GM12878 (cell line): ENCODE measurements at regions not wholly inside any gene's neighbourhood (a gene's known extent, or its start where the extent isn't known, plus 50 kb on each side); places are given as distances from the start of the nearest gene placed in this dataset.

ENCODE experiments used
- ATAC-seq: fragments of 200-7000 bp; cut with Tn5 transposase; 3 replicates; pipeline ENCODE4 v1.9.1; 2020; ENCODE audit warnings: mild to moderate bottlenecking, moderate library complexity
- BruUV-seq: library from RNA; stranded (reverse); fragments of 400-500 nt; replicated peaks from 2 replicates; lab custom pipeline; 2021; lab: Mats Ljungman, UMichigan
- CTCF ChIA-PET: fragments of 300-600 bp; sonication (Branson Sonifier 250); formaldehyde crosslinking; extraction: SDS; loops from one replicate; lab custom pipeline; 2021; ENCODE audit warnings: inconsistent platforms; lab: Yijun Ruan, JAX
- POLR2A ChIA-PET: fragments of 350-600 bp; formaldehyde crosslinking; extraction: SDS; loops from one replicate; lab custom pipeline; 2021; ENCODE audit warnings: inconsistent platforms; lab: Charles Lee
- RAD21 ChIA-PET: fragments of 300-600 bp; sonication (Branson Sonifier 250); formaldehyde crosslinking; loops from one replicate; lab custom pipeline; 2023; ENCODE audit warnings: antibody characterized with exemption; ENCODE audit not compliant: unreplicated experiment; lab: Charles Lee
- SMC1A ChIA-PET: fragments of 300-600 bp; sonication (Branson Sonifier 250); formaldehyde crosslinking; loops from one replicate; lab custom pipeline; 2023; ENCODE audit not compliant: unreplicated experiment, uncharacterized antibody; lab: Charles Lee
- DNase-seq: peaks from one replicate; pipeline ENCODE4 v3.0.0-alpha.2; 2011; ENCODE audit warnings: low read depth, low spot score
- FAIRE-seq: peaks from 3 replicates; lab custom pipeline; 2011; peaks lifted over from hg19 to GRCh38; lab: Jason Lieb, UNC
- H2AFZ ChIP-seq: 2 replicates; pipeline ENCODE4 v1.6.0; 2011; ENCODE audit warnings: low read depth, low read length, control low read depth; ENCODE audit not compliant: control insufficient read depth
- H3K27ac ChIP-seq: 2 replicates; pipeline ENCODE4 v1.5.1; 2011; ENCODE audit warnings: control low read depth; ENCODE audit not compliant: control insufficient read depth, insufficient read depth
- H3K27me3 ChIP-seq, 2 experiments: replicated peaks in 1 of 2; 2 replicates each; pipeline versions ENCODE4 v1.6.0 to v1.6.1; 2011; ENCODE audit warnings: low read length in 1 of 2; ENCODE audit not compliant: control insufficient read depth in 2 of 2, insufficient read depth in 2 of 2
- H3K36me3 ChIP-seq, 2 experiments: 2 replicates each; pipeline ENCODE4 v1.5.1; 2011; ENCODE audit warnings: low read length in 1 of 2; ENCODE audit not compliant: control insufficient read depth in 2 of 2, insufficient read depth in 2 of 2
- H3K4me1 ChIP-seq: 2 replicates; pipeline ENCODE4 v1.6.1; 2011; ENCODE audit warnings: mild to moderate bottlenecking, low read length, moderate library complexity, mixed read lengths; ENCODE audit not compliant: control insufficient read depth, insufficient read depth
- H3K4me2 ChIP-seq: 2 replicates; pipeline ENCODE4 v1.6.0; 2011; ENCODE audit warnings: control low read depth; ENCODE audit not compliant: control insufficient read depth, insufficient read depth
- H3K4me3 ChIP-seq: fragments of 200-600 bp; sonication (generic); 2 replicates; pipeline ENCODE4 v1.5.1; 2016
- H3K79me2 ChIP-seq: 2 replicates; pipeline ENCODE4 v1.6.0; 2011; ENCODE audit warnings: low read length; ENCODE audit not compliant: control insufficient read depth, insufficient read depth
- H3K9ac ChIP-seq: 2 replicates; pipeline ENCODE4 v1.8.0; 2011; ENCODE audit warnings: low read length, control low read depth, mixed read lengths; ENCODE audit not compliant: control insufficient read depth, insufficient read depth
- H3K9me3 ChIP-seq: replicated peaks from 3 replicates; pipeline ENCODE4 v1.5.1; 2011; ENCODE audit warnings: mild to moderate bottlenecking, low read length; ENCODE audit not compliant: control insufficient read depth, insufficient read depth
- H4K20me1 ChIP-seq: 2 replicates; pipeline ENCODE4 v1.6.0; 2011; ENCODE audit not compliant: control insufficient read depth, insufficient read depth
- BCLAF1 ChIP-seq: fragments of 450-650 bp; IDR thresholded peaks from 2 replicates; pipeline ENCODE4 v1.6.1; 2017; ENCODE audit warnings: antibody characterized with exemption, mild to moderate bottlenecking, moderate library complexity
- BRCA1 ChIP-seq: IDR thresholded peaks from 2 replicates; pipeline ENCODE4 v1.6.1; 2011; ENCODE audit warnings: low read depth, low read length, improper control_type of control experiment
- CHD1 ChIP-seq: IDR thresholded peaks from 2 replicates; pipeline ENCODE4 v1.6.1; 2012; ENCODE audit warnings: low read depth, low read length, improper control_type of control experiment
- GABPA ChIP-seq: IDR thresholded peaks from 2 replicates; pipeline ENCODE4 v1.6.1; 2014; ENCODE audit warnings: antibody characterized with exemption, low read depth, mild to moderate bottlenecking, inconsistent platforms
- GATAD2B ChIP-seq: fragments of 450-650 bp; conservative IDR thresholded peaks from 2 replicates; pipeline ENCODE4 v1.6.1; 2017; ENCODE audit warnings: low read depth, mild to moderate bottlenecking, moderate library complexity
- HDAC6 ChIP-seq: fragments of 200-600 bp; sonication (generic); IDR thresholded peaks from one replicate; pipeline ENCODE4 v1.8.0; 2017; ENCODE audit warnings: antibody characterized with exemption; ENCODE audit not compliant: unreplicated experiment
- POLR2A ChIP-seq: IDR thresholded peaks from 2 replicates; pipeline ENCODE4 v1.6.1; 2011; ENCODE audit warnings: low read depth, mild to moderate bottlenecking, low read length
- POLR2AphosphoS5 ChIP-seq: IDR thresholded peaks from 2 replicates; pipeline ENCODE4 v1.6.1; 2011; ENCODE audit warnings: mild to moderate bottlenecking, low read length, inconsistent platforms
- RAD21 ChIP-seq: IDR thresholded peaks from 2 replicates; pipeline ENCODE4 v1.6.1; 2011; ENCODE audit warnings: mild to moderate bottlenecking, low read depth, low read length, moderate library complexity; ENCODE audit not compliant: insufficient read depth
- RCOR1 ChIP-seq: conservative IDR thresholded peaks from 2 replicates; pipeline ENCODE4 v1.6.1; 2012; ENCODE audit warnings: low read depth, low read length, improper control_type of control experiment
- RELB ChIP-seq: fragments of 450-650 bp; IDR thresholded peaks from 2 replicates; pipeline ENCODE4 v1.6.1; 2017; ENCODE audit warnings: low read depth, mild to moderate bottlenecking, moderate library complexity
- SIN3A ChIP-seq: IDR thresholded peaks from 2 replicates; pipeline ENCODE4 v1.6.1; 2012; ENCODE audit warnings: low read depth, low read length, improper control_type of control experiment
- STAT3 ChIP-seq: IDR thresholded peaks from 2 replicates; pipeline ENCODE4 v1.6.1; 2011; ENCODE audit warnings: low read depth, low read length, improper control_type of control experiment
- SUZ12 ChIP-seq: fragments of 200-600 bp; sonication (generic); IDR thresholded peaks from one replicate; pipeline ENCODE4 v1.6.1; 2018; ENCODE audit warnings: antibody characterized with exemption, mild to moderate bottlenecking; ENCODE audit not compliant: unreplicated experiment
- TBL1XR1 ChIP-seq: IDR thresholded peaks from 2 replicates; pipeline ENCODE4 v1.6.1; 2012; ENCODE audit warnings: low read depth, low read length, improper control_type of control experiment
- ZNF687 ChIP-seq: fragments of 450-650 bp; IDR thresholded peaks from 2 replicates; pipeline ENCODE4 v1.6.1; 2017; ENCODE audit warnings: mild to moderate bottlenecking, moderate library complexity
- WGBS: methylation state at CpG from one replicate; pipeline ENCODE4 v1.1.6; 2016; ENCODE audit warnings: low lambda C conversion rate; ENCODE audit not compliant: insufficient replicate concordance, insufficient coverage; ENCODE audit errors: missing lambda C conversion rate; 5-methylcytosine and 5-hydroxymethylcytosine counted together
- in situ Hi-C: fragments of 300-500 bp; cut with MboI; formaldehyde crosslinking; loops from 9 replicates; pipeline ENCODE4 v1.14.3; 2018; ENCODE audit warnings: mixed read lengths
- intact Hi-C: fragments of 100-400 bp; cut with micrococcal nuclease; formaldehyde crosslinking; loops from one replicate; pipeline ENCODE4 v1.14.2; 2022; ENCODE audit not compliant: unreplicated experiment

- TF ChIP-seq BRCA1 (no peak), SUZ12 (no peak), STAT3 (no peak), BCLAF1 (no peak), RELB (no peak)
Observed at GRCh38 chr9:22742401-22742800, 295.8 kb downstream of the DMRTA1 start (continued).

- Histone ChIP-seq H3K4me2 (no peak overlapping the region), H3K36me3 (no peaks in the 10 kb centered on the region), H3K4me3 (no peak overlapping the region), H3K9ac (no peak overlapping the region), H4K20me1 (no peaks in the 10 kb centered on the region), H3K4me1 (no peaks in the 10 kb centered on the region), H2AFZ (no peak overlapping the region), H3K9me3 (no peaks in the 10 kb centered on the region), H3K27ac (no peak overlapping the region), H3K27me3 (no peaks in the 10 kb centered on the region), H3K79me2 (no peaks in the 10 kb centered on the region)
- intact Hi-C loops = no loop called here
- SMC1A ChIA-PET = no interaction called here
- POLR2A ChIA-PET = no interaction called here
- RAD21 ChIA-PET = no interaction called here
- DNase-seq (no peak), ATAC-seq (no peak), FAIRE-seq (no peak)
- in situ Hi-C loops = no loop called here
- no TSS peak for BruUV-seq
- CTCF ChIA-PET = interaction anchor here (1.0 kb wide), 1 partner anchor 68 kb away, joined by 3 read pairs; no protein-coding TSS in a partner anchor
- 34% methylated on average over 3 of the region's 3 CpGs for WGBS
- TF ChIP-seq RAD21 = no peak
- TF ChIP-seq ZNF687 = no peak
- TF ChIP-seq POLR2AphosphoS5 = no peak
- no peak for TF ChIP-seq CHD1
- no peak for TF ChIP-seq SUZ12
- no peak for TF ChIP-seq HDAC6
- no peak for TF ChIP-seq GATAD2B
- no peak for TF ChIP-seq SIN3A
- no peak for TF ChIP-seq TBL1XR1
- TF ChIP-seq POLR2A = no peak
- TF ChIP-seq RCOR1 = no peak
- TF ChIP-seq GABPA = no peak
Observed at GRCh38 chr9:22773501-22774220, 327.0 kb downstream of the DMRTA1 start.
